ENCODE measurements at regions not wholly inside any gene's neighbourhood (a gene's known extent, or its start where the extent isn't known, plus 50 kb on each side); places are given as distances from the start of the nearest gene placed in this dataset.

- no peak for TF ChIP-seq CTCF (conservative IDR thresholded peaks at IDR 0.05)
- no peak overlapping the region for H3K27ac Mint-ChIP-seq (ENCODE audit: unreplicated experiment)
- DNase-seq (ENCODE audit: low read depth, low spot score), result no peak
- H3K27me3 Mint-ChIP-seq (ENCODE audit: low read depth), result no peaks in the 10 kb centered on the region
- H3K36me3 Mint-ChIP-seq (ENCODE audit: low read depth), result no peaks in the 10 kb centered on the region
- no peak overlapping the region for H3K4me3 Mint-ChIP-seq
- H3K4me1 Mint-ChIP-seq, result no peaks in the 10 kb centered on the region
- peaks cover 2% of the 10 kb centered on the region for H3K9me3 Mint-ChIP-seq
Measured at GRCh38 chr10:53007527-53007842, 234.9 kb upstream of the MBL2 start.

GRCh38 chr10:53006663-53007526 is 234.3 kb upstream of the MBL2 start:
- Mint-ChIP-seq H3K36me3 (ENCODE audit: low read depth) (no peaks in the 10 kb centered on the region), H3K27me3 (ENCODE audit: low read depth) (no peaks in the 10 kb centered on the region), H3K4me1 (no peaks in the 10 kb centered on the region), H3K9me3 (peaks cover 2% of the 10 kb centered on the region), H3K4me3 (no peak overlapping the region), H3K27ac (ENCODE audit: unreplicated experiment) (no peak overlapping the region)
- no peak for DNase-seq (ENCODE audit: low read depth, low spot score)
- TF ChIP-seq CTCF (conservative IDR thresholded peaks at IDR 0.05), result no peak

DNA sequence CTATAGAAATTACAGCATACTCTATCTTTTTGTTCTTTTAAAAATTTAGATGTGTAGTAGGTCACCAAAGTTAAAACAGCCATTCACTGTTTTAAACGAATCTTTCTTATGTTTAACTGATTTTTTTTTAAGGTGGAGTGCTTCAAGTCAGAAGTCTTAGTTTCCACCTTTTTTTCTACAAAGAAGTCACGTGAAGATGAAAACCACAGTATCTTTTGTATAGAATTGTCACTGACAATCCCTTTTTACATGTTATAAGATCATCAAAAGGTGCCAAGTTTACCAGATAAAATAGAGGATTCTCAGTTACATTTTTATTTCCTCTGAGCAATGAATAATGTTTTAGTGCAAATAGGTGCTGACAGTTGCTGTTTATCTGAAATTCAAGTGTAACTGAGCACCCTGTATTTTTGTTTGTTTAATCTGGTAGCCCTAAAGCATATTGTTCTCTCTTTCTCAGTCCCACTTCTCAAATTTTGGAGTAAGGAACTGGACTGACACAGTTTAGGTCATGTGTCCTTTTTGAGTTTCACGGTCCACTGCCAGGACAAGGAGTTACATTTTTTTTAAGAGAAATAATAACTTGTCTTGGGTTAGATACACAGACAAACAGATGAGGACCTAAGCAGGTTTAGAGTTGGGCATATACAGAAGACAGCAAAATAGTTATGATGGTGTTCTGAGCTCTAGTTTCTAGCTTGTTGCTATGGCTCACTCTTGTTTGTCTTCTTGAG is 233.2 kb upstream of the MBL2 start:
- H3K27ac Mint-ChIP-seq (ENCODE audit: unreplicated experiment), result no peak overlapping the region
- H3K27me3 Mint-ChIP-seq (ENCODE audit: low read depth), result no peaks in the 10 kb centered on the region
- DNase-seq (ENCODE audit: low read depth, low spot score), result no peak
- peaks cover 2% of the 10 kb centered on the region for H3K9me3 Mint-ChIP-seq
- H3K36me3 Mint-ChIP-seq (ENCODE audit: low read depth), result no peaks in the 10 kb centered on the region
- H3K4me3 Mint-ChIP-seq, result no peak overlapping the region
- no peak for TF ChIP-seq CTCF (conservative IDR thresholded peaks at IDR 0.05)
- H3K4me1 Mint-ChIP-seq, result no peaks in the 10 kb centered on the region

DNA sequence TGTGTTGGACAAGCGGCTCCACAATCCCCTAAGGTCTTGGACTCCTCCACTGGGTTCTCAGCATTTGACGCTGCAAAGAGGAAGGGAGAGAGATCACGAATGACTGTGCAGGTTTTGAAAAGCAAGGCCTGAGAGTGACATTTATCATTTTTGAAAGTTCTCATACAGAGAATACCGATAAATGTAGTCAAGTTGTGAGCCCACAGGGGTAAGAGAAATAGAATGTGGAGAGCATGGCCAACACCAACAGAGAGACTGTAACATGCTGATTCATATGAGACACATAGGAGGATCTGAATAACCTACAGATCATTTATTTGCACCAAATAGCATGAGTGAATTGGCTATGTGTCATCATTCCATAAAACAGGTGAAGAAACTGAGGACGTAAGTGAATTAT is 230.5 kb upstream of the MBL2 start:
- DNase-seq (ENCODE audit: low read depth, low spot score), result no peak
- no peaks in the 10 kb centered on the region for H3K27me3 Mint-ChIP-seq (ENCODE audit: low read depth)
- no peaks in the 10 kb centered on the region for H3K4me1 Mint-ChIP-seq
- no peak overlapping the region for H3K4me3 Mint-ChIP-seq
- H3K9me3 Mint-ChIP-seq, result peaks cover 2% of the 10 kb centered on the region
- TF ChIP-seq CTCF (conservative IDR thresholded peaks at IDR 0.05), result no peak
- H3K36me3 Mint-ChIP-seq (ENCODE audit: low read depth), result no peaks in the 10 kb centered on the region
- H3K27ac Mint-ChIP-seq (ENCODE audit: unreplicated experiment), result no peak overlapping the region

GRCh38 chr10:52999681-53000080 is 227.1 kb upstream of the MBL2 start:
- no peak overlapping the region for H3K4me3 Mint-ChIP-seq
- no peaks in the 10 kb centered on the region for H3K36me3 Mint-ChIP-seq (ENCODE audit: low read depth)
- no peak overlapping the region for H3K27ac Mint-ChIP-seq (ENCODE audit: unreplicated experiment)
- H3K27me3 Mint-ChIP-seq (ENCODE audit: low read depth), result no peaks in the 10 kb centered on the region
- peaks cover 8% of the 10 kb centered on the region for H3K9me3 Mint-ChIP-seq
- no peak for TF ChIP-seq CTCF (conservative IDR thresholded peaks at IDR 0.05)
- DNase-seq (ENCODE audit: low read depth, low spot score), result no peak
- no peaks in the 10 kb centered on the region for H3K4me1 Mint-ChIP-seq

Data from neural crest cell (in vitro differentiated cells).